Activated CD8-positive, alpha-beta memory T cell treated with anti-CD3 and anti-CD28 coated beads, Interleukin-2, amount 50 U/mL, for 1 hour (primary cell): ENCODE measurements at regions not wholly inside any gene's neighbourhood (a gene's known extent, or its start where the extent isn't known, plus 50 kb on each side); places are given as distances from the start of the nearest gene placed in this dataset.

Experiments used
- DNase-seq: peaks from one replicate; pipeline ENCODE4 v3.0.0-alpha.2; 2020; ENCODE audit errors: extremely low read depth

- DNase-seq, result no peak
Measured at GRCh38 chr21:16013570-16013969, 283.8 kb downstream of the USP25 start.

GRCh38 chr21:16020878-16021277, 291.1 kb downstream of the USP25 start:
- DNase-seq, result no peak

GRCh38 chr21:16022116-16022515, 292.3 kb downstream of the USP25 start:
- no peak for DNase-seq

GRCh38 chr21:16022921-16023320, 293.1 kb downstream of the USP25 start:
- no peak for DNase-seq

DNA sequence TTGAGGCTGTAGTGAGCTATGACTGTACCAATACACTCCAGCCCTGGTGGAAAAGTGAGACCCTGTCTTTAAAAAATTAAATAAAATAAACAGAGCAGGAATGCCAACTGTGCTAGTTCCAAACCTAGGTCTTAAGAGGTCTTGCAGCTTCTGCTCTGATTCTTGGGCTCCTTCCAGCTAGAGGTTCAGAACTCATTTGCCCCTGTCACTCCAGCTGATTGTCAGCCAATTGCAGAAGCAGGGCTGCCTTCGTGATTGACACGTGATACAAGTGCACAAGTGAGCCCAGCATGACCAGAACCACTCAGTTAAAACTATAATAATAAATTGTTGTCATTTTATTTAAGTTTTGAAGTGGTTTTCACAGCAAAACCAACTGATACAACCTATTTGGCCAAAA, 298.4 kb downstream of the USP25 start:
- DNase-seq, result no peak

GRCh38 chr21:16028941-16029464, 299.2 kb downstream of the USP25 start:
- DNase-seq, result no peak

GRCh38 chr21:16033193-16033592, 303.4 kb downstream of the USP25 start:
- DNase-seq, result no peak

DNA sequence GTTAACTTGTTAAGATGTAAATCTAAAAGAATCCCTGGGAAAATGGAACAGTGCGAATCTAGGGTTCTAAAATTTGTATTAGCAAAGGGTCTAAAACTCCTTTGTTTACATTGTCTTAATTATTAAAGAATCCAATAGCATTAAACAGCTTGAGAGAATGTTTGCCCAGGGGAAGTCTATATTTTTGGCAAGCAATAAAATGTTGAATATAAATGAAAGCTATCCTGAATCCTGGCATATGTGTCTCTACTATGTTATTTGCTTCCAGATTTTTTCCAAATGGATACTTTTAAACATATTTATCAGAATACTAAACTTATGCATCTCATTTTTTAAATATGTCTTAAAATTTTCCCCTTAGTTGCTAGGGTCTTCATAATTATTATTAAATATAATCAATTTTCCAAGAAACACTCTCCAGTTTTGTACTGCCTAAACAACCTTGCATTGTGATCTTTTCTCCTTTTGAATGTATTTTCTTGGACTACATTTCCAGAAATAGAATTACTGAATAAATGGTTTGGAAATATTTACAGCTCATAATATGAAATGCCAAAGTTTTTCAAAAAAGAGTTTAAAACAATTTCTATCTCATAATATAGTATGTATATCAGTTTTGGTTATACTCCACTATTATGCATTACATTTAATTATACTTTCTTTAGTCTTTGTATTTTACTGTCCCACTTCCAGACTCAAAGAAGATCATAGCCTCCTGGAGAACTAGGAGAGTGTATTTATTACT, 304.8 kb downstream of the USP25 start:
- no peak for DNase-seq

- no peak for DNase-seq
Measured at GRCh38 chr21:16037421-16037955, 307.7 kb downstream of the USP25 start.

- DNase-seq, result no peak
Measured at GRCh38 chr21:16040601-16041000, 310.8 kb downstream of the USP25 start.

- DNase-seq, result no peak
Measured at GRCh38 chr21:16044676-16045075, 314.9 kb downstream of the USP25 start.

GRCh38 chr21:16046656-16047330, 317.0 kb downstream of the USP25 start:
- no peak for DNase-seq

GRCh38 chr21:16047904-16048303, 318.1 kb downstream of the USP25 start:
- no peak for DNase-seq

DNA sequence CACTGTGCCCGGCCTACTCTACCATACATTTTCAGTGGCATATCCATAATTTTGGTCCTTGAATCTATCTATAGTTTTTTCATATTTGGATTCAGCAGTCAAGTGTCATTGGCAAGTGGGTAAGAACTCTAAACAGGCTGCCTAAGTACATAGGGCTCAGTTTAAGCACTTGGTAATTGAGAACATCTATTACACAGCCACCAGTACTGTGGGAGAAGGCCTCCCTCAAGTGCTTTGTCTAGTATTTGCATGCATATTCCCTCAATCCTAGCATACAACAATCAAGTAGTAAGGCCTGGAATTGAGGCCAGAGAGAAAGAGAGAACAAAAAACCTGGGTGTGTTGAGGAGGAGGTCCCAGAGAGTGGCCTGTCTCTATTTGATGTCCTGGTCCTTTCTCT, 325.2 kb downstream of the USP25 start:
- no peak for DNase-seq

DNA sequence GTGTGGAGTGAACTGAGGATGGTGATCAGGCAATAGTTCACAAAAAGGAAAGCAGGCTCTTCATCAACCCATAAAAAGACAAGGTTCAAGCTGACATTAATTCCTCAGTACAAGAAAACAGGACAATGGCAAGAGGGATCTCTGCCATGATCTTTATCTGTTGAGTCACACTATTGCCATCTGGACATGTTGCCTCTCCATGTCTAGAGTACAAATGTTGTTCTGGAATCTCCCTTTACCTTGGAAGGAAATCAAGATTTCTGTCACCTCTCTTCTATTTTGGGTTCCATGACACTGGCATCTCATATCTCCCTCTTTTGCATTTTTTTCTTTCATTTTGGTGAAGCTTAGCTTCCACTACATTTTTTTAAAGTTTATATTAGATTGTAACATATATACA, 329.1 kb downstream of the USP25 start:
- DNase-seq, result no peak

DNA sequence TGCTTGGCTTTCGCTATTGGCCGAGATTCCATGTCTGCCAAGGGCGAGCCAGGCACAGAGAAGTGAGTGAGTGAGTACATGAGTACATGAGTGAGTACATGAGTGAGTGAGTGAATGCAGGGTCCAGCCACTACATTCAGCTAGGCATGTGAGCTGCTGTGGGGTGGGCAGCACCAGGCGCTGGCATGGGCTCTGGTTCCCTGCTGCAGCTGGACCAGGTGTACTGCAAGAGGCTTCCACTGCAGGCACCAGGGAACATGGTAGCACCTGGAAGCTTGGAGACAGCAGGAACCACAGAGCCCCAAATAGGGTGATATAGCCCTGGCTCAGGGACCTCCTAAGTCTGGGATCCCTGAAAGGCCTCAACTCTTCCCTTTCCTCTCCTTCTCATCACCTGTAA, 330.2 kb downstream of the USP25 start:
- no peak for DNase-seq

DNA sequence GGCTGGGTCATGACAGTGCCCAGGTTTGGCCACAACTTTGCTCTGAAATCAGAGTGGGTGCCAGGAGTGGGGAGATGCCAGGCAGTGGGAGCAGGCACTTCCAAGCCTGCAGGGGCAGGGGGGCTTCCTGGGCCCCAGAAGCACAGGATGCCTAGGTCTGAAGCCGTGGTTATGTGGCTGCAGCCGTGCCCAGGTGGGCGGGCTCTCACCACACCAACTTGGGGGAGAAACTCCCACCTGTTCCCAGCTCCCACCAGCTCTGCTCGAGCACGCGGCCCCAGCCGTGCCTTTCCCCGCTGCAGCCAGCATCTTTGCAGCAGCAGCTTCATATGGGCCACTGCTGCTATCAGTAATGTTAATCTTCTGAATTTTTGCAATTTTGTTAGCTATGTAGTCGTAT, 331.4 kb downstream of the USP25 start:
- DNase-seq, result no peak

DNA sequence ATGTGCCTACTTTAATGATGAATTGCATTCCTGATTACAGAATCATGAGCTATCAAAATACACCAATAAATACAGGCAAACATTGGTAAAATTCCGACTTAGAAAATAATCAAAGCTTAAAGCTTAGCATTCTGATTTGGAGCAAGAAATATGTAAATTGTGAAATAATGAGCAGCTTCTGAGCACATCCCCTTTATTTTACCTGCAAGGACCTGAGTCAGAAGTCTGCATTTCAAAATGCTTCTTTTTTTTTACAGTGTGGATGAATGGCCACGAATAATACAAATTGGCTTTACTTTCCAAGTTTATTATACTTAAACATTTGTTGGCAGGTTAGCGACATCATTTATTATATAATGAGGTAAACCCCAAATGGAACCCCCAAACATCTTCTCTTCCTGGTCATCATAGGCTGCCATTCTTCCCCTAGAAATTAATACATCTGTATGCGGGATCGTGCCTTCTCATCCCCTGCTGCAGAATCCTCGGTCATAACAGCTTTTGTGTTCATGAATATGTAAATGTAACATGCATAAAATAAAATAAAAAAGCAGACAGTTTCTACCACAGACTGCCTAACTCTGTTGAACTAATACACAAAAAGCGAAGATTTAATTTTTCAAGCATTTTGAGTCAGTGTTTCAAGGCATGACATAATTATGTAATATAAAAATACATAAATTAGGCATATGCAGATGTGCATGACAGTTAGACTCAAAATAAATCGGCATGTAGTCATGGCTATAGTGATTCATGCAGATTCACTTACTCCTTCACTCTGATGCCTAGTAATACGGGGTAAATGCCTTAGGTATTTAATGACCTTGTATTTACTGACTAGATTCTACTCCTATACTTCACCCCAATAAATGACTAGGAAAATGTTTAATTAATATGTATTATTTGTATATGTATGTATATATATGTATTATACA, 339.7 kb downstream of the USP25 start:
- DNase-seq, result no peak

GRCh38 chr21:16070207-16070651, 340.4 kb downstream of the USP25 start:
- DNase-seq, result no peak

DNA sequence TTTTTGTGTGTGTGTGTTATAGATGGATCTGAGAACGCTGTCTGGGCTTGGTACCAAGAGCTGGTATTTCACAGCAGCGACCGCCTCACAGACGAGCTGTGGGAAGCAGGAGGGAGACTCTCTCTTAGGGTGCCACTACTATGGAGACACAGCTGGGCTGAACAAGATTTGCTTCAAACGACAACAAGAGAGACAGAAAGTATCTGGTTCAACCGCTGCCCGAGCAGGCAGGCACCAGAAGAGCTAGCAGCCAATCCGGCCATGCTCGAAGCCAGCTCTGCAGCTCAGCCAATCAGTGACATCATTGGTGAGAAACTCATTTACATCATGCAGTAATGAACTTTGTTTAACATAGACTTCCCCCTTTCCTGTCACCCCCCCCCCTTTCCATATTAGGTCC, 341.3 kb downstream of the USP25 start:
- DNase-seq, result no peak

- DNase-seq, result no peak
Measured at GRCh38 chr21:16071761-16072160, 342.0 kb downstream of the USP25 start.

DNA sequence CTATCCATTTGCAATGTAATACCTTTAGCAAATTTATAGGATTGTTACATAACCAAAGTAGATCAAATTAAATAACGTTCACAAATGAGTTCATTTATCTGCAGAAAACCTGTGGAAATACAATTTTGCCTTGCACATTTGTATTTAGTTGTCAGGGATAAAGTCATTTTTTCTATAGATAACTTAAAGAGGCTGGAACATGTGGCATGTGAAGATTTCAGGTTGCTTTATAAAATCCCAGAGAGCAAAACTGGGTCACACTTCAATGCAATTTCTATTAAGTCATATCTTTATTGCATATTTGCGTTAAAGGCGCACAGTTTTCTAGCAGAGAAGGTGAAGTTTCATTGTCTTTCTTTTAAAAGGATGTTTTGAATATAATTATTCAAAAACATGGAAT, 342.4 kb downstream of the USP25 start:
- no peak for DNase-seq
